HG03521 (cell line): ENCODE measurements at regions not wholly inside any gene's neighbourhood (a gene's known extent, or its start where the extent isn't known, plus 50 kb on each side); places are given as distances from the start of the nearest gene placed in this dataset.

Experiments used
- ATAC-seq: cut with Tn5 transposase; IDR thresholded peaks from one replicate; pipeline ENCODE4 v1.9.1; 2021; ENCODE audit warnings: mild to moderate bottlenecking, moderate library complexity; ENCODE audit not compliant: unreplicated experiment

DNA sequence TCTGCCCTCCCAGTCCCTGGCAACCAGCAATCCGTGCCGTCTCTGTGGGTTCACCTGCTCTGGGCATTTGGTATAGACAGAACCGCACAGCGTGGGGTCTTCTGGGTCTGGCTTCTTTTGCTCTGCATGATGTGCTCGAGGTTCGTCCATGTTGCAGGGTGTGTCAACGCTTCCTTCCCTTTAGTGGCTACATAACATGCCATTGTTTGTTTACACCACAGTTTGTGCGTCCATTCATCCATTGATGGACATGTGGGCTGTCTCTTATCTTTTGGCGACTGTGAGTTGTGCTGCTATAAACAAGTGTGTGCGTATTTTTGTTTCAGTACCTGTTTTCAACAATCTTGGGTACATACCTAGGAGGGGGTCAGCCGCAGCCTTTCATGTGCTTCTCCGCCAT lies 149.5 kb upstream of the RPS6KA2 start:
- ATAC-seq = no peak

DNA sequence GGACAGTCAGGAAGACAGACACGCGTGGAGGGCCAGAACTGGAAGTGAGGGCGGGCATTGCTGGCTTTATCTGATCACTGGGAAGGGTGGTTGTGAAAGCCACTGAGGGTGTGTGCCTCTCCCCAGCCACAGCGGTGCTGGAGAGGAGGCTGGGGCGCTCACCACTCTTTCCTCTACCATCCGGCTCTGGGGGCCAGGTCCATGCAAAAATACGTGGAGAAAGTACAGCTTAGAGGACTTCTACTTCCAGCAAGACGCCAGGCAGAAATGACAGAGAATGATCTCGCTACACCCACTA lies 148.8 kb upstream of the RPS6KA2 start:
- no peak for ATAC-seq

DNA sequence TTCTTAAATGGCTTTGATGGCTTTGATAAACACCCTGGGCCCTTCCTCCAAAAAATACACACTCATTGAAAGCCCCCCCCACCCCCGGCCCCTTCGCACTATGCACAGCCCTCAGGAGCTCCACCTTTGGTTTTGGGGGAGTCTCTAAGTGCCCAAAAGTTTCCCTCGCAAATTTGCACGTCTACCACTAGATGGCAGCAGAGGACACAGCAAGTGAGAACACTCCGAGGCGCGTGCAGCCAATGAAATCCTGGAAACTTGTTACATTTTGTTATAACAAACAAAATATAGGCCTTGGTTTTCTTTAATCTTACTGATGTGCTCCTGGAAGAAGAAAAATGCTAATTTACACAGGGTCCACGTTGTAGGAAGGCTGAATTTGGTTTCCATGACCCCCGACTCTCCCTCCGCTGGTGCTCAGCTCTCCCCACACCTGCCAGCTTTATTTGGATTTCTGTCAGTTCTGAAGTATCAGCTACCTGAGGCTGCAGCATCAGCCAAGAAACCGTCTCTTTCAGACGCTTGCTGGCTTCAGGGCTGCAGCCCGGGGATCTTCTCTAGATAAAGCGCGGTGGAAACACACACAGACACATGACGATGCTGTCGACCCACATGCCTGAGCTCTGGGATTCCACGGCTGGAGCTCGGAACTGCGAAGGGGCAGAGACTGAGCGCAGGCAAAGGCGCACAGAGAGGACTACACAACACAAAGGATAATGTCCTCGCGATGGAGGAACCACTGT lies 148.3 kb upstream of the RPS6KA2 start:
- peak; percentile 50 for ATAC-seq

DNA sequence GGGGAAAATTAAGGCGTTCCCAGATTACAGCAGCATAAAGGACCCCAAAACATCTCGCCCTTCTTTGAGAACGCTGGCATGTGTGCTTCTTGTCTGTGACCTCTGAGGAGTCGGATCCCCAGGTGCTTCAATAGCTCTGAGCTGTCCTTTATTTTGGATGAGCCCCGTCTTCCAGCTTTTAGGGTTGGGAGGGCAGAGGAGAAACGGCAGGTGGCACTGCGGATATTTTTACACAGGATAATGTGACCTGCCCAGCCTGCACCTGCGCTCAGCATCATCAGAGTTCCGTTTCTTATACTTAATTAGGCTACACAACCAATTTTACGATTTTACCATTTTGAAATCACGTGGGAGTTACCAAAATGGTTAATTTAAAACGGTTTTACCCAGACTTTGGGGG lies 147.7 kb upstream of the RPS6KA2 start:
- ATAC-seq = no peak

DNA sequence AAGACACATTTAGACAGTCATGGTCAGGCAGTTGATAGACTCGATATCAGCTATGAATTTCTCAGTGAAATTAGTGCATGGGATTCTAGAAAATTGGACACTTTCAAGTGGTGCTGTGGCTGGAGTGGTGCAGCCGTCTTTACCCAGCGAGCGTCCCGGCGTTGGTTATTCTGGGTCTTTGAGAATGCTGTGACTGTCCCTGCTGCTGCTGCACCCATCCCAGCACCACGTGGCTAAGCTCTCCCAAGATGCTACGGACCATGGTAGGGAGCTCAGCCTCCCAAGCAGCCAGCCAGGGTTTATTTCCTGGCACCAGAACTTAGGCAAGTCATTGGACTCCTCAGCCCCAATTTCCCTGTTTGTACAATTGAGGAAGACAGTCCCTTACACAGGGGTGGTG lies 147.2 kb upstream of the RPS6KA2 start:
- ATAC-seq = no peak

DNA sequence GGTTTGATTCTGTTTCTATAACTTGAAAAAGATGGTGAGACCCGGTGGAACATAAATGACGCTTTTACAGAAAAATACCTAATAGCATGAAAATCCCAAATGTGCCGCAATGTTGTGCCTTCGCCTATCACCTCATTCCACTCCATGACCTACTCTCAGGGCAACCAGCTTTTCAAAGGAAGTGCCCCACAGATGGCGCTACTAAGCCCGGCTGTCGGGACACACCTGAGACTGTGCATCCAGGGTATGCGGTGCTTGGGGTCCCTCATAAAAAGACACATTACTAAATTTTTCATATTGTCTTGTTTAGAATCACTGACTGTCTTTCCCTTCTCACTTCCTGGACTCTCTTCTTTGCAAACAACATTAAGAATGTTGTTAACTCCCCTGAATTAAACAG lies 145.5 kb upstream of the RPS6KA2 start:
- ATAC-seq = no peak

DNA sequence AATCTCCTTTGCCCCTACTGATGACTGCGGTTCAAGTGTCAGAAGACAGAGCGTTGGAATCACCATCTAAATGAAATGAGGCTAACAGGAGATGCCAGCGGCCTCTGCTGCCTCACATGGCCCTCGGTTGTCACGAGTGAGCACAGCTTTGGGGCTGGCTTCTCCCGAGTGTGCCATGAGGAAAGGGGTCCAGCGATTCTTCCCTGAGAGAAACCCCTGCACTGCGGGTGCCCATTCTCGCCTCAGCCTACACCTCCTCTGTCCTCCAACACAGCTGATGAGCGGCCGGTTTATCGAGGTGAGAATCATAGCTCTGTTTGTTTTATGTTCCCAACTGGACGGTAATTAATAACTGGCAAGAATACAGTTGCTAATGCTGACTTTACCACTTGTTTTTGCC lies 144.7 kb upstream of the RPS6KA2 start:
- ATAC-seq = no peak

DNA sequence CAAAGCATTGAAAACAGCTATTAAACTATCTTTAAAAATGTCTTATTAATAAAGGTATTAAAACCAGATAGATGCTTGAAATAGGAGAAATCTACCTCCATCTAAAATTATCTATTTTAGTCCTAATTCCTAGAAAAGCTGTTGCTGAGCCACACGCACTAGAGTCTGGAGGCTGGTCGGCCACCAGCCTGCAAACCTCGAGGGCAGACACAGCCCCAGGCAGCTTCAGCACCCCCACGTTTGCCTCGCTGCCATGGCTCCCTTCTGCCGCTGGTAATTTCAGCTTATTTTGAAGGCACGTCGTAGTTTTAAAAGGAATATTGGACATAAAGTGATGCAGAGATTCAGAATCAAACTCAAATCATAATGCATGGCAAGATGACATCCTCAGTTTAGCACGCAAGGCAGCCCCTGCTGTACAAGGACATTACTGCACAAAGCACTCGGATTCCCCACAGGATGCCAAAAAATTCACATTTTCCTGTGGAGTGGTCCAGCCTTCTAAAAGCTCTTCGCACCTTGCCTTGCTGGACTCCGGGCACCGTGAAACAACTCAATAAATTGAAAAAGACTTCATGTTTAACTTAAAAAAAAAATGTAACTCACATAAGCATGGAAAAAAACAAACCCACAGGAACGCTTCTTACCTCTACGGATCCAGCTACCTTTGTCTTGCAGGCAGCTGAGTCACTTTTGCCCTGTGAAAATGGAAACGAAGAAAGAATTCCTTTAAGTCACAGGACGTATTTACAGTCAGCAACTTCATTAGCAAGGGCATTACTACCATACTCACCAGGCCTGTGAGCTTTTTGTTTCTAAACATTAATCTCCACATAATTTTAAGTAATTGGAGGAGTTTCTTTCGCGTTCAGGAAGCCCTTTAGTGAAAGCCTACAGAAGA lies 143.4 kb upstream of the RPS6KA2 start:
- no peak for ATAC-seq

DNA sequence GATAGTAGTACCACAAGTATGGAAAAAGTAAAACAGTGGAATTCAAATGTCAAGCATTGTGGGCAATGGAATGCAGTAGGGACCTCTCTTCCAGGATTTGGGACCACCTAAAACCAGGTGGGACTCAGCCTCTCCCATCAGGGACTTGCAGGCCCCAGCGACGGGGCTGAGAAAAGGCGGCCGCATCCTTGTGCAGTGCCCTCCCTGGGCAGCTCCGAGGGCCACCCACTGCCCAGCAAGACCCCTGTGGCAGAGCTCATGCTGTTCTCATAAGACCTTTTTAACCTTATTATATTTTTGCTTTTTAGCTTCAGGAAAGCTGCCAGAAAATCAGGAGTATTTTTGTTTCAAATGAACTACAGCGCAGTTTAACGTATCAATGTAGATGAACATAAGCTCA lies 142.6 kb upstream of the RPS6KA2 start:
- ATAC-seq = no peak

DNA sequence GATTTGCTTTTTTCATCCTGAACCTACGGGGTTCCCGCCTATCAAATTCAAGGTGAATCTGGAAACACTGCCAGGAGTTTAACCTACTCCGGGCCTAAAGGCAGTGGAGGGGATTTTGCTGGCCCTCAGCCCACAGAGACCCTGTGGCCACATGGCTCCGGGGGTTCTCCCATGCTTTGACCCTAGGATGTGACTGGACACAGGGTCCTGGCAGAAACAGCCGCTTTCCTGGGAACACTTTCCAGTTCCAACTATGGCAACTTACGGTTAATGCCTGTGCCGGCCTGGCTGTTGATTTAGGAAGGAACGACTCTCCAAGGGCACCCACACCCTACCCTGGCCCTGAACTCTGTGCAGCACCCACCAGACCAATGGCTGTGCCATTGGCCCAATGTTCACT lies 141.7 kb upstream of the RPS6KA2 start:
- no peak for ATAC-seq

DNA sequence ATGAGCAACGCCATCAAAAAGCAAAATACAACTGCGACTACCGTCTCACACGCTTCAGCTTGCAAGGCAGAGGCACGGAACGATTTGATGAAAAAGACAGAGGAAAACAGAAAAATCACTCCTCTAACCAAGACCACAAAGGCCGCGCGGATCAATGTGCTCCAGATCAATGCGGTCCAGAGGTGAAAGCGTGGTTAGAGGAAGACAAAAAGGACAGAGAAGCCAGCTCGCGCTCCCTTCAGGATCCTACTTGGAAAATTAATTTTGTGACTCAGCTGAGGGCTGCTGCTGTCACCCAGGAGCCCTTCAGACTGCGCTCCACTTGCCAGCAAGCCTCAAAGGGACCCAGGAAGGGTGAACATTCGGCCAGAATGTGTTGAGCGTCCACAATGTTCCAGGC lies 140.2 kb upstream of the RPS6KA2 start:
- ATAC-seq = no peak

DNA sequence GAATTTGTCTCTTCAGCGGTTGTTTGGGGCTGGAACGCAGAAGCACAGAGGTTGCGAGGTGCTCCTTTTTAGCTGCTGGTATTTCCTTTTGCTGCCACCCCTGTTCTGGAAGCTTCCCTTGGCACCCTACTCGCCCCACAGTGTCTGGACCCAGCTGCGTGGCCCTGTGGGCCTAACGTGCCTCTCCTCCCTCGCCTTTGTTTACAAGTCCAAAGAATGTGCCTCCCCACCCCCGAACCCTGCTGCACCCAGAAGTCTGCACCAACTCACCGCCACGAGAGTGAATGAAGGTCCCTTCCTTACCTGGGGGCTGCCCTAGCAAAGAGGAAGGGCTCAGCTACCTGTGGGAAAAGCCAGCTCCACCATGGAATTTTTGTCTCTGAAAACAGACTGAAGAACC lies 139.7 kb upstream of the RPS6KA2 start:
- no peak for ATAC-seq

DNA sequence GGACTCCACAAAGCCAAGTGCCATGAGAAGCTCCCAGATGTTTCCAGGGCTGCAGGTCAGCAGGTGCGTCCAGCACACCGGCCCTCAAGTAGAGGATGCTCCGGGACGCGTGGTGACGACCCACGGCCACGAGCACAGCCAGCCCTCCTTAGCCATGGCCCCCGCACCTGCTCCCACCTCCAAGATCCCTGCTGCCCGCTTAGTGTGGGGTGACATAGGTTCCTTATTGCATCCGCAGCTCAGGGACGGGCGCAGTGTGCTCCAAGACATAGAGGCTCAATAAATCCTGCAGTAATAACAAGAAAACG lies 138.1 kb upstream of the RPS6KA2 start:
- ATAC-seq = no peak

DNA sequence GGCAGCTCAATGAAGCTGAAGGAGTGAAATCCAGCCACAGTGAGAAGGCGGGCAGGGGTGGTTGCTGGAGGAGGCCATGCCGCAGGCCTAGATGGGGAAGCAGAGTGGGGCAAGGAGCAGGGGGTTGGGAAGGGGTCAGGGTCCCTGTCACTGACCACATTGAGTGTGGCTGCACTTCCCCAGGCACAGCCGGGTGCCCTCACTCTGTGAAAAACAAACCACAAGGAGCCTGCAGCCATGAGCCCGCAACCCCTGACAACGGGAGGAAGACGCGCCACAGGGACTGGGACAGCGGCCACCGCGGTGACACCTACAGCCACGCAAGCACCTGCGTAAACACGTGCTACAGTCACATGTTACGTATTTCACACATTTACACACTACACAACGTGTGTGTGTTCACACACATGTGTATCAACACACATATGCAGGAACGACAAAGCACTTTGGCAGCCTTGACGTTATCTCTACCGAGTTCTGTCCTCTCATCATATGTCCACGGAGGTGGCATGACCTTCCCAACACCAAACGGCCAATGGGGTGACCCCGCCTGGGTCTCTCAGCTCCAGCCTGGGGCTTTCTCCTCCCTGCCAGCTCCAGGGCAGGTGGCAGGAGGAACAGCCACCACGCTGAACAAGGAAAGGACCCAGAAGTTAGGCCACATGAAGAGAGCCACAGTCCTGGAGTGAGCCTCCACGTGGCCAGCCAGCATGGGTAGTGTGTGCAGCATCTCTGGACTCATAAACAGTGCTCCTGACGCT lies 137.6 kb upstream of the RPS6KA2 start:
- no peak for ATAC-seq

DNA sequence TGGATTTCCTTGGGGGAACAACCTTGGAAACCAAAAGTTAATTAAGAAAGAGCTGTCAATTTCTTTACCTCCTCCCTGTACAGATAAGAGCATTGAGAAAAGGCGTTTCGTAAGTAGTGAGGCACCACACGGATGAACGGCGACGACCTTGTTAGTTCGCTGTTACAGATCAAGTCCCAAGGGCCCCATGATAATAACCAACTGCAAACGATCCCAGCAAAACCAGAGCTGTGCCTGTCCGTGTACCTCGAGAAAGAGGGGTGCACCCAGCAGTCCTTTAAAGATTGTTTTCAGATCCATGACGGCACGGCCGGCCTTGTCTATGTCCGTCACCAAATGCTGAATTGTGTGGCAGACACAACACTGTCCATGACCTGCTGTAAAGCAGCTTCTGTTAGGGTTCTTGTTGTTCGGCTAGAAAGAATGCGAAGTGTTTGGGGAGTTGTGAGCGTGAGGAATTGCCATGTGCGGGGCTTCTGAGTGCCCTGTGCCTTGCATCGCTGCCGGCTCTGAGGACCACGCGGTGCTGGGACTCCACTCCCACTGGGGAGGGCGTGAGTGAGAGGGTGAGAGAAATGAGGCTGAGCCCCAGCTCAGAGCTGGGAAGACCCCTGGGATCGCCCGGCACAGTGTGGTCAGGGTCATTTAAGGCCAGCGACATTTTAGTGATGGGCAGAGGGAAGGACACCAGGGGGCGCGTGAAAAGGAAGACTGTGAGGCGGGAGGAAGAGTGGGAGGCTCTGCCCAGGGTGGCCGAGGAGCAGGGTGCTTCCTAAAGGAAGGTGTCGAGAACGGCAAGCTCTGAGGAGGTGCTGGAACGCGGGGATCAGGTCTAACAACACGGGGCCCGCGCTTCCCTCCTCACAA lies 136.8 kb upstream of the RPS6KA2 start:
- no peak for ATAC-seq

DNA sequence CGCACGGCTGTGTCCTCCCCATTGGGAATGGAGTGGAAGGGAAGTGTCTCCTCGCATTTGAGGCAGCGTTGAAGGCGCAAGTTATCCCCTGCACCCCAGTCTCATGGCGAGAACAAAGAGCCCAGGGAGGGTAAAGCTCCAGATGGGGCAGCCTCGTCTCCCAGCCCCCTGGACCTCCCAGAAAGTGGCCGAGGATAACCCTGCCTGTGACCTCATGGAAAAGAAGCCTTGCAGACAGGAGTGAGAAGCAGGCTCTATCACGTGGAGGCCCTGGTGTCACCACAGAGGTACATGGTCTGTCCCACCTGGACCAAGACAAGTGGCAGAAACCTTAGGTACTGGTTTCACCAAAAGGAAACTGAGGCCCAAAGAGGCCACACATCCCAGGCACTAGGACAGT lies 134.8 kb upstream of the RPS6KA2 start:
- ATAC-seq = no peak

DNA sequence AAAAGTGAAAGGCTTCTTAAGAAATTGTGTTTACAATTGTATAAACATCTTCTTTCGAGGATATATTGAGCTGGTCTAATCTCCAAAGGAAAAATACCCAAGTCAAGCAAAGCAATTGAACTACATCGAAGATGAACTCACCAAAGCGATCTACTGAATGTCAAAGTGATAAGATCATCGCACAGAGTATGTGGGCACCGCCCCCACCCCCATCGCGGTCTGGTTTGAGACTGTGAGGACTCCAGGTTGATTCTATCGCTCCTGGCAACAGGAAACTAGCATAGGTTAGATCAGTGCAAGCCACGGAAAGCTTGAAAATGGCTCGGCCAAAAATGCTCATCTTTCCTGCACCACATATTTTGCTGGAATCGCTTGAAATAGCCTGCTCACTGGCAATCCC lies 133.2 kb upstream of the RPS6KA2 start:
- ATAC-seq = no peak

DNA sequence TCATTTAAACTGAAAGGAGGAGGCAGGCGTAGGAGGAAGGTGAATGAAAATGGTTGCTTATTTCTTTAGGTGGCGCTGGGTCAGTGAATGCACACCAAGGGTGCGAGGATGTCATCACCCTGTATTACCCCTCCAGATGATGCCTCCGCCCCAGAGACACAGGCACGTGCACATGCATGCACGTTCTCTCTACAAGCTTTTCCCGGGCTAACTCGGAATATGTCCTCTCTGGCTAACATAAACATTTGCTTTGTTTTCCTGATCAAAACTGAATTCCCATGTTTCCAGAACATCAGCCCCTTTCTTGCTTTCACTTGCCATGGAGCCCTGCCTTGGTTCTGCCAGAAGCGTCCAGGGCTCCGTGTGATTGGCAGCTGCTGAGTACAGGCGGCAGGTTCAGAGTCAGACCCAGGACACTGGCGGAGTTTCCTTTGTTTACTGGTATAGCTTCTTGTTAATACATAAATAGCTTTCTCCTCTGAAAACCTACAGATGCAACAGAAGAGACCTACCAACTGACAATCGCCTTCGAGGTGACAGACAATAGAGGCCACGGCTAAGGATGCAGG lies 131.2 kb upstream of the RPS6KA2 start:
- no peak for ATAC-seq

DNA sequence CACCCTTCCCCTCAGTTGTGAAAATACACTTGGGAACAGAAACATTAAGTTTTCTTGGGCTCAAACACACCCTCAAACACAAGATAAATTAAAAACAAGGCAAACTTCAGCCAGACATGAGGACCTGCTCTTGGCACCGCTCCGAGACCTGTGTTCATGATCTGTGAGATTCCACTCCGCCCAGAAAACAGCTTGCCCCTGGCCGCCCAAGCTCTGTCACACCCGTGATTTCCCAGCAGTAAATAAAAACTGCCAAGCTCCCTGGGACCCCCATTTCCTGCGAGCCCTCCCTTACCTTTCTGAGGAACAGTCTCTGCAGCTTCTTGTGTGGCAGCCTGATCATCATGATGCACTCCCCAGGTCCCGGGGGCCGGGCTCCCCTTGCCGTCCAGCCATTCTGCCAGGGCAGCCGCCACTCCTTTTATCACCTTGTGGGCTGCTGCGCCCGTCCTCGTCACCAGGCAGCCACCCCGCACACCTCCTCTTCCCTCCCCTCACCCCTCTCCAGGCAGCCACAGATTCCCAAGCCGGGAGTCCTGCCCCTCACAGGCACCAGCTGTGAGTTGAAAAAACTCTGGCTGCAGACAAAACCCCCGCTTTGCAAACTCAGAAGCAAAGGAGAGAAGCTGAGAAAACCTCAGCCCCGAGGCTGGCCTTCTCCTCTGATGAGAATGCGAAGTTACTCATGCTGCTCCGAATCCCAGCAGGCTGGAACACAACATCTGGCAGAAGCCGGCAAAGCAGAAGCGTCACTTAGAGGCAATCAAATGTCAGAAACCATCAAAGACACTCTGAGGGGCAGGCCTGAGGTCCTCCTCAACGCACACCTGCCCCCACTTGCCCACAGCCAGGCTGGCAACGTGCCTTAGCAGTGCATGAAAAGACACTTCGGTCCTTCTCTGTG lies 130.4 kb upstream of the RPS6KA2 start:
- no peak for ATAC-seq
